GM21717 (cell line): ENCODE measurements at regions not wholly inside any gene's neighbourhood (a gene's known extent, or its start where the extent isn't known, plus 50 kb on each side); places are given as distances from the start of the nearest gene placed in this dataset.
"Not testable (repeated sequence)": the region's sequence is repeated elsewhere in the genome, so short reads cannot be mapped to it uniquely, and the experiment has no call there.

Source experiments
- ATAC-seq: cut with Tn5 transposase; IDR thresholded peaks from one replicate; pipeline ENCODE4 v1.9.1; 2021; ENCODE audit warnings: mild to moderate bottlenecking, moderate library complexity; ENCODE audit not compliant: unreplicated experiment

- ATAC-seq: no peak
Measured at GRCh38 chr3:20572473-20572872, 386.5 kb upstream of the SGO1 start.

GRCh38 chr3:20569310-20569709 is 383.3 kb upstream of the SGO1 start:
- ATAC-seq: no peak

- ATAC-seq: no peak
Measured at GRCh38 chr3:20564966-20565365, 379.0 kb upstream of the SGO1 start.

- no peak for ATAC-seq
Measured at GRCh38 chr3:20563985-20564384, 378.0 kb upstream of the SGO1 start.

- ATAC-seq: no peak
Measured at GRCh38 chr3:20563251-20563650, 377.2 kb upstream of the SGO1 start.

GRCh38 chr3:20561166-20561565 is 375.2 kb upstream of the SGO1 start:
- no peak for ATAC-seq

GRCh38 chr3:20560446-20560845 is 374.4 kb upstream of the SGO1 start:
- not testable (repeated sequence) for ATAC-seq

GRCh38 chr3:20558161-20558560 is 372.2 kb upstream of the SGO1 start:
- no peak for ATAC-seq

GRCh38 chr3:20556661-20557060 is 370.7 kb upstream of the SGO1 start:
- no peak for ATAC-seq

- ATAC-seq: no peak
Measured at GRCh38 chr3:20552605-20553275, 366.7 kb upstream of the SGO1 start.

- not testable (repeated sequence) for ATAC-seq
Measured at GRCh38 chr3:20547361-20548269, 361.6 kb upstream of the SGO1 start.

GRCh38 chr3:20546636-20547035 is 360.6 kb upstream of the SGO1 start:
- ATAC-seq: no peak

GRCh38 chr3:20543535-20544226 is 357.7 kb upstream of the SGO1 start:
- ATAC-seq: no peak

- ATAC-seq: no peak
Measured at GRCh38 chr3:20540066-20540465, 354.1 kb upstream of the SGO1 start.

GRCh38 chr3:20539666-20540065 is 353.7 kb upstream of the SGO1 start:
- ATAC-seq: no peak

GRCh38 chr3:20537234-20537633 is 351.2 kb upstream of the SGO1 start:
- ATAC-seq: no peak

GRCh38 chr3:20529911-20530310 is 343.9 kb upstream of the SGO1 start:
- ATAC-seq: no peak

- no peak for ATAC-seq
Measured at GRCh38 chr3:20528180-20528770, 342.3 kb upstream of the SGO1 start.

- ATAC-seq: no peak
Measured at GRCh38 chr3:20527368-20527767, 341.4 kb upstream of the SGO1 start.

GRCh38 chr3:20524328-20524727 is 338.3 kb upstream of the SGO1 start:
- ATAC-seq: no peak

GRCh38 chr3:20523293-20523692 is 337.3 kb upstream of the SGO1 start:
- no peak for ATAC-seq
